AG10803 (cell line): ENCODE measurements at regions not wholly inside any gene's neighbourhood (a gene's known extent, or its start where the extent isn't known, plus 50 kb on each side); places are given as distances from the start of the nearest gene placed in this dataset.

Source experiments
- DNase-seq: peaks from one replicate; pipeline ENCODE4 v3.0.0; 2010; ENCODE audit warnings: low read depth
- H3K4me3 ChIP-seq: 2 replicates; pipeline ENCODE4 v1.5.1; 2011; ENCODE audit warnings: mild to moderate bottlenecking, low read length, control low read depth
- CTCF ChIP-seq: conservative IDR thresholded peaks from 2 replicates; pipeline ENCODE4 v1.5.1; 2011; ENCODE audit warnings: mild to moderate bottlenecking, low read length, control low read depth, inconsistent platforms

GRCh38 chr2:217231212-217231611 lies 371.3 kb upstream of the TNP1 start:
- peak; percentile 41 for DNase-seq
- H3K4me3 ChIP-seq, result no peak overlapping the region
- no peak for TF ChIP-seq CTCF

GRCh38 chr2:217228732-217229131 lies 368.9 kb upstream of the TNP1 start:
- TF ChIP-seq CTCF, result no peak
- no peak overlapping the region for H3K4me3 ChIP-seq
- DNase-seq, result no peak

- no peak overlapping the region for H3K4me3 ChIP-seq
- DNase-seq, result no peak
- no peak for TF ChIP-seq CTCF
These were observed 367.9 kb upstream of the TNP1 start for GRCh38 chr2:217227794-217228193.

- DNase-seq, result no peak
- TF ChIP-seq CTCF, result no peak
- no peak overlapping the region for H3K4me3 ChIP-seq
These were observed 365.7 kb upstream of the TNP1 start for GRCh38 chr2:217225596-217225995.

GRCh38 chr2:217223222-217223930 lies 363.5 kb upstream of the TNP1 start:
- TF ChIP-seq CTCF, result no peak
- DNase-seq, result peak; percentile 65
- H3K4me3 ChIP-seq, result no peak overlapping the region

- no peak for DNase-seq
- no peak overlapping the region for H3K4me3 ChIP-seq
- no peak for TF ChIP-seq CTCF
These were observed 362.5 kb upstream of the TNP1 start for GRCh38 chr2:217222309-217222910.
